Common myeloid progenitor, CD34-positive (primary cell): ENCODE measurements at regions not wholly inside any gene's neighbourhood (a gene's known extent, or its start where the extent isn't known, plus 50 kb on each side); places are given as distances from the start of the nearest gene placed in this dataset.

ENCODE experiments used
- CTCF ChIA-PET: fragments of 350-600 bp; sonication (Branson Sonifier 250); formaldehyde crosslinking; loops from one replicate; lab custom pipeline; 2021; ENCODE audit warnings: antibody characterized with exemption; lab: Charles Lee
- POLR2A ChIA-PET: fragments of 350-600 bp; sonication (Branson Sonifier 250); formaldehyde crosslinking; loops from one replicate; lab custom pipeline; 2021; ENCODE audit warnings: antibody characterized with exemption; lab: Charles Lee
- DNase-seq, 3 donors: peaks; one replicate each; pipeline versions ENCODE4 v3.0.0 to v3.0.0-alpha.2; 2013
- H3K27ac ChIP-seq, 2 experiments: 1 replicate in 1 of 2; 2 replicates in 1 of 2; pipeline ENCODE4 v1.7.0; 2013; ENCODE audit warnings: inconsistent platforms in 2 of 2, low read length in 2 of 2, mild to moderate bottlenecking in 2 of 2, low read depth in 1 of 2, moderate library complexity in 1 of 2; ENCODE audit not compliant: severe bottlenecking in 2 of 2, insufficient read depth in 1 of 2, poor library complexity in 1 of 2
- H3K27me3 ChIP-seq, 5 experiments: replicated peaks in 2 of 5; 1 replicate in 3 of 5; 2 replicates in 2 of 5; pipeline versions ENCODE4 v1.6.1 to v1.7.0; 2013; ENCODE audit warnings: low read length in 4 of 5, mild to moderate bottlenecking in 2 of 5, moderate library complexity in 2 of 5, inconsistent platforms in 1 of 5; ENCODE audit not compliant: insufficient read depth in 5 of 5, control insufficient read depth in 4 of 5
- H3K36me3 ChIP-seq, 4 experiments: 1 replicate in 2 of 4; 2 replicates in 2 of 4; pipeline versions ENCODE4 v1.6.1 to v1.7.0; 2013; ENCODE audit warnings: low read length in 3 of 4, control low read depth in 1 of 4, mild to moderate bottlenecking in 1 of 4; ENCODE audit not compliant: control insufficient read depth in 4 of 4, insufficient read depth in 4 of 4
- H3K4me1 ChIP-seq, 4 experiments: 1 replicate in 3 of 4; 2 replicates in 1 of 4; pipeline versions ENCODE4 v1.6.1 to v1.7.1; 2013; ENCODE audit warnings: low read length in 3 of 4, mild to moderate bottlenecking in 3 of 4, control low read depth in 1 of 4, inconsistent platforms in 1 of 4, moderate library complexity in 1 of 4; ENCODE audit not compliant: control insufficient read depth in 4 of 4, insufficient read depth in 4 of 4; ENCODE audit errors: control extremely low read depth in 1 of 4
- H3K4me3 ChIP-seq, 7 experiments: 1 replicate in 4 of 7; 2 replicates in 3 of 7; pipeline versions ENCODE4 v1.5.1 to v1.7.0; 2013; ENCODE audit warnings: mild to moderate bottlenecking in 7 of 7, low read length in 6 of 7, moderate library complexity in 6 of 7, inconsistent platforms in 2 of 7, low read depth in 2 of 7, control low read depth in 1 of 7; ENCODE audit not compliant: insufficient read depth in 4 of 7, control insufficient read depth in 1 of 7; ENCODE audit errors: extremely low read depth in 1 of 7
- H3K9me3 ChIP-seq, 5 experiments: 1 replicate in 4 of 5; 2 replicates in 1 of 5; pipeline versions ENCODE4 v1.6.1 to v1.7.1; 2013; ENCODE audit warnings: low read length in 4 of 5, mild to moderate bottlenecking in 2 of 5, inconsistent platforms in 1 of 5, low read depth in 1 of 5, moderate library complexity in 1 of 5; ENCODE audit not compliant: control insufficient read depth in 4 of 5, insufficient read depth in 2 of 5; ENCODE audit errors: control extremely low read depth in 1 of 5
- WGBS: methylation state at CpG from one replicate; pipeline ENCODE4 v1.1.5; 2013; ENCODE audit not compliant: insufficient coverage; 5-methylcytosine and 5-hydroxymethylcytosine counted together

DNA sequence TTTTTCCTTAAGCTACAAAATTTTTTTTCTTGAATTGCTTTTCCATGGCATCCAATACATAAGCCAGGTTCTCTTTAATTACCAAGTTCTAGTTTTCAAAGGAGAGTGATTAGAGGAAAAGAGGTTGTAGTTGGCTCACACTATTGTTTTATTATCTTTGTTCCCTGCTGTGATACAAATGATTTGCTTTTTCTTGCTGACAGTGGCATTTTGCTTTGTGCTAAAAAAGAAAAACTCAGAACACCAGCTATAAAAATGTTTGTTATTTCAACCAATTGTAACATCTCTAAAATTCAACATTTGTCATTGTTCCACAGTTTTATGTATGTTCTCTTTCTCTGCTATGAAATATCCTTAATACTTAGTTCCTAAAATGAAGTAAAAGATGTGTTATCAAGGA lies 1817.2 kb downstream of the STIM2 start:
- H3K27me3 ChIP-seq: no peaks in the 10 kb centered on the region
- no peaks in the 10 kb centered on the region for H3K9me3 ChIP-seq
- no peak overlapping the region for H3K27ac ChIP-seq
- H3K4me3 ChIP-seq: no peak overlapping the region
- DNase-seq: no peak
- H3K36me3 ChIP-seq: no peaks in the 10 kb centered on the region
- no peaks in the 10 kb centered on the region for H3K4me1 ChIP-seq
- ChIA-PET POLR2A (no interaction called here), CTCF (no interaction called here)

- Histone ChIP-seq H3K4me1 (no peaks in the 10 kb centered on the region), H3K9me3 (no peaks in the 10 kb centered on the region), H3K36me3 (no peaks in the 10 kb centered on the region), H3K27me3 (no peaks in the 10 kb centered on the region), H3K4me3 (no peak overlapping the region), H3K27ac (no peak overlapping the region)
- ChIA-PET CTCF (no interaction called here), POLR2A (no interaction called here)
- no peak for DNase-seq
- no CpG with 5 or more reads among the region's 1 CpG for WGBS
These were observed 1822.2 kb downstream of the STIM2 start for GRCh38 chr4:28682847-28683246.

GRCh38 chr4:28686618-28687017 lies 1826.0 kb downstream of the STIM2 start:
- 71% methylated on average over 4 of the region's 4 CpGs for WGBS
- no peak overlapping the region for H3K27ac ChIP-seq
- no peaks in the 10 kb centered on the region for H3K9me3 ChIP-seq
- CTCF ChIA-PET: no interaction called here
- POLR2A ChIA-PET: no interaction called here
- H3K4me3 ChIP-seq: no peak overlapping the region
- no peaks in the 10 kb centered on the region for H3K36me3 ChIP-seq
- H3K4me1 ChIP-seq: no peaks in the 10 kb centered on the region
- DNase-seq: no peak
- H3K27me3 ChIP-seq: no peaks in the 10 kb centered on the region

DNA sequence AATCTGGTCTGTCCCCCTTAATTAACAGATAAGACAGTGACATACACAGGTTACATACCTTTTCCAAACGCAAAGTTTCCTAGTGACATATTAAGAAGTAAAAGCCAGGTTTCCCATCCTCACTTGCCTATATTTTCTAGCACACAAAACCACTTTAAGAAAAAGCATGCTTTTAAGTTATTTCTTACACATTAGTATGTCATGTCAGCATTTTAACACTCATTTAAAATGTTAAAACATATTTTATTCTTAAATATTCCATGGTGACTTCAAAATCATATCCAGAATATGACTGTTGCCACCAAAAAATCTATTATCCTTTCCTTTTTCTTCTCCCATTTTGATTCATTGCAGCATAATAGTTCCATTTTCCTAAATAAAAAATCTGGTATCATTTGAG lies 1830.2 kb downstream of the STIM2 start:
- DNase-seq: no peak
- Histone ChIP-seq H3K4me1 (no peaks in the 10 kb centered on the region), H3K4me3 (no peak overlapping the region), H3K9me3 (no peaks in the 10 kb centered on the region), H3K27ac (no peak overlapping the region), H3K36me3 (no peaks in the 10 kb centered on the region), H3K27me3 (no peaks in the 10 kb centered on the region)
- ChIA-PET POLR2A (no interaction called here), CTCF (no interaction called here)
- WGBS: no CpG with 5 or more reads among the region's 1 CpG

DNA sequence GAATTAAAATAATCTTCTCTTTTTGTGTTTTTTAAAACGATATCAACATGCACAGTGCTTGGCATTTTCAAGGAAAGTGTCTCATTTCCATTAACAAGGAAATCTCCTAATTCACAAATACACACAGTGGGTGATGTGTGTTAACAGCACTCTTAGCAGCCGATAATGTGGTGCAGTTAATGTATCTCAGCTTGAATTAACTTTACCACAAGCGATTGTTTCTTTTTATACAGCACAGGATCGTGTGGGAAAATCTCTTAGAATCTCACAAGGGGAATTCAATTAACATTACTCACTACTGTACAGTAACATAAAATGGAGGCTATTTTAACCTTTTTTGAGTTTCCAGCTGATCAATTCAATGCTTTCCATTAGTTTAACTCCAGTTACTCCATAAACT lies 1841.9 kb downstream of the STIM2 start:
- no peak for DNase-seq
- Histone ChIP-seq H3K4me3 (no peak overlapping the region), H3K9me3 (peaks cover 0 to 2% (median 0%) of the 10 kb centered on the region in 5 experiments), H3K36me3 (no peaks in the 10 kb centered on the region), H3K27me3 (no peaks in the 10 kb centered on the region), H3K27ac (no peak overlapping the region), H3K4me1 (no peaks in the 10 kb centered on the region)
- CTCF ChIA-PET: no interaction called here
- 79% methylated on average over 3 of the region's 4 CpGs for WGBS
- POLR2A ChIA-PET: no interaction called here

DNA sequence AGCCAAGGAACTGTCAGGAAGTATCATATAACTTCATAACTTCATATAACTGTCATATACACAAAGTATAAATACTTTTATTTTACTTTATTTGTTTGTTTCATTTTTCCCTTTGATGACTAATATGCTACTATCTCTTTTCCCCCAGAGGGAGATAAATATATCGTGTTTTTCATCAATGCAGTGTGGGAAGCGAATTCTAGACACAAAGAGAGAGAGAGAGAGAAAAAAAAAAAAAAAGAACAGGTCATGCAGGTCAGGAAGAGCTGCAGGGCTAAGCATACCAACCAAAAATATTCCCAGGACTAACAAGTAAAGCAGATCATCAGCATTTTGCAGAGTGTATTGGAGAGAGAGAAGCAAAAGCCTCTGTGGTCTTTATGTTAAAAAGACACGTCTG lies 1849.2 kb downstream of the STIM2 start:
- DNase-seq: no peak
- H3K36me3 ChIP-seq: no peaks in the 10 kb centered on the region
- no peaks in the 10 kb centered on the region for H3K4me1 ChIP-seq
- POLR2A ChIA-PET: no interaction called here
- WGBS: no CpG with 5 or more reads among the region's 3 CpGs
- no peaks in the 10 kb centered on the region for H3K27me3 ChIP-seq
- CTCF ChIA-PET: no interaction called here
- no peak overlapping the region for H3K27ac ChIP-seq
- H3K4me3 ChIP-seq: no peak overlapping the region
- H3K9me3 ChIP-seq: no peaks in the 10 kb centered on the region

DNA sequence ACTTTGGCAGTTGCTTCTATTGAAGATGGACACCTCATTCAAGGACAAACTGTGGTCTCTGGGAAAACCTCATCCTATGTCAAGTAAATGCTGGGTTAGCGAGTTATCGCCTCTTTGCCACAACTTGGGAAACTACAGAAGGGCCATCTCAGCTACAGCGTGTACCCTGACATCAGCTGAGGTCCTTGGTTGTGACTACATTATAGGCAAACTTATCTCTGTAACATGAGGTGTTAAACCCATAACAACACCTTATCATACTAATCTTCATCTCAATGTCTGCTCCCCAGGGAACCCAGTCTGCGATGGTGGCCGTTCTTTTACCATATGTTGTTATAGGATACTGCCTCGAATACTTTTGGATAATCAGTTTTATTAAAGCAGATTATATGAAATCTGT lies 1862.7 kb downstream of the STIM2 start:
- ChIA-PET CTCF (no interaction called here), POLR2A (no interaction called here)
- Histone ChIP-seq H3K9me3 (no peaks in the 10 kb centered on the region), H3K4me1 (no peaks in the 10 kb centered on the region), H3K27ac (no peak overlapping the region), H3K4me3 (no peak overlapping the region), H3K27me3 (no peaks in the 10 kb centered on the region), H3K36me3 (no peaks in the 10 kb centered on the region)
- no peak for DNase-seq
- 90% methylated on average over 2 of the region's 6 CpGs for WGBS
